Mesendoderm (in vitro differentiated cells): ENCODE measurements at regions not wholly inside any gene's neighbourhood (a gene's known extent, or its start where the extent isn't known, plus 50 kb on each side); places are given as distances from the start of the nearest gene placed in this dataset.
A peak's percentile ranks its signal among the peaks of the same experiment; 100 is the strongest.

Source experiments
- DNase-seq: peaks from one replicate; pipeline ENCODE4 v3.0.0; 2013
- H2AK5ac ChIP-seq: 2 replicates; pipeline ENCODE4 v1.6.1; 2013; ENCODE audit warnings: low read length, inconsistent platforms
- H2BK120ac ChIP-seq: 2 replicates; pipeline ENCODE4 v1.6.1; 2013; ENCODE audit warnings: low read depth, mild to moderate bottlenecking, low read length, moderate library complexity, mixed read lengths
- H2BK15ac ChIP-seq: replicated peaks from 2 replicates; pipeline ENCODE4 v1.6.1; 2013; ENCODE audit warnings: low read depth, mild to moderate bottlenecking, moderate library complexity
- H2BK5ac ChIP-seq: 2 replicates; pipeline ENCODE4 v1.6.1; 2013; ENCODE audit warnings: low read length, inconsistent platforms
- H3K18ac ChIP-seq: 2 replicates; pipeline ENCODE4 v1.6.1; 2013; ENCODE audit warnings: mild to moderate bottlenecking, low read length, mixed read lengths
- H3K23ac ChIP-seq: one replicate; pipeline ENCODE4 v1.6.1; 2013; ENCODE audit warnings: low read length
- H3K27ac ChIP-seq: 2 replicates; pipeline ENCODE4 v1.5.1; 2013; ENCODE audit warnings: low read depth, mild to moderate bottlenecking, inconsistent platforms, low read length, moderate library complexity
- H3K27me3 ChIP-seq: 2 replicates; pipeline ENCODE4 v1.6.1; 2013; ENCODE audit warnings: low read length, control low read depth, mild to moderate bottlenecking, inconsistent platforms; ENCODE audit not compliant: insufficient read depth, poor library complexity
- H3K36me3 ChIP-seq: 2 replicates; pipeline ENCODE4 v1.6.1; 2013; ENCODE audit warnings: low read length, inconsistent platforms; ENCODE audit not compliant: control insufficient read depth, insufficient read depth
- H3K4ac ChIP-seq: one replicate; pipeline ENCODE4 v1.6.1; 2013; ENCODE audit warnings: low read depth, mild to moderate bottlenecking, low read length, moderate library complexity
- H3K4me1 ChIP-seq: 2 replicates; pipeline ENCODE4 v1.6.1; 2013; ENCODE audit warnings: low read depth, low read length, inconsistent platforms; ENCODE audit not compliant: control insufficient read depth
- H3K4me2 ChIP-seq: 2 replicates; pipeline ENCODE4 v1.6.1; 2013; ENCODE audit warnings: low read length
- H3K4me3 ChIP-seq: 2 replicates; pipeline ENCODE4 v1.5.1; 2013; ENCODE audit warnings: mild to moderate bottlenecking, low read length
- H3K56ac ChIP-seq: one replicate; pipeline ENCODE4 v1.6.1; 2013; ENCODE audit warnings: low read length
- H3K79me1 ChIP-seq: 2 replicates; pipeline ENCODE4 v1.6.1; 2013; ENCODE audit warnings: low read length, inconsistent platforms
- H3K79me2 ChIP-seq: 2 replicates; pipeline ENCODE4 v1.6.1; 2013; ENCODE audit warnings: mild to moderate bottlenecking, low read length; ENCODE audit not compliant: control insufficient read depth, insufficient read depth
- H3K9ac ChIP-seq: 2 replicates; pipeline ENCODE4 v1.6.1; 2013; ENCODE audit warnings: low read length, inconsistent platforms
- H4K5ac ChIP-seq: one replicate; pipeline ENCODE4 v1.6.1; 2013; ENCODE audit warnings: low read length
- H4K8ac ChIP-seq: one replicate; pipeline ENCODE4 v1.6.1; 2013; ENCODE audit warnings: low read depth, mild to moderate bottlenecking, control low read depth, low read length, moderate library complexity
- WGBS: extraction: QIAGEN DNeasy Blood & Tissue Kit; methylation state at CpG from one replicate; pipeline ENCODE4 v1.1.7; 2013; ENCODE audit warnings: low lambda C conversion rate, missing lambda C conversion rate; ENCODE audit not compliant: insufficient coverage; ENCODE audit errors: extremely low coverage; 5-methylcytosine and 5-hydroxymethylcytosine counted together

DNA sequence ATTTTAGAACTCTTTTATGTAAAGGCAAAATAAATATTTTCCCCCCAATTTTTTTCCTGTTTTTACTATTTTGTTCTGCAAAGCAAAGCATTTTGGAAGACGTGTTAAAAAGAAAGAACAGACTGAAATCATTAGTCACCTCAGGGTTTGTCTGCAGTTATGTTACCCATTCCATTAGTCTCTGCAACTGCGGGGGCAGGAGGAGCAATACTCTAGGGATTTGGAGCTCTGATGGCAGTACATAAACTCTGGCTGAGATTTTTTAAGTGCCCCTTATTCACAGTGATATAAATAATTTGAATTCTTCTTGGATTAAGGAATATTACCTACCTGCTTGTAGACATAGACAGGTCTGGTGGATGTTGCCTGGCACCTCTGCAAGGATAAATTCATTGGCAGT lies 88.0 kb upstream of the CELF4 start:
- Histone ChIP-seq H3K56ac (no peak overlapping the region), H2BK120ac (no peak overlapping the region), H3K36me3 (no peaks in the 10 kb centered on the region), H2BK5ac (no peak overlapping the region), H3K4me3 (no peak overlapping the region), H2BK15ac (no peak overlapping the region), H3K27ac (no peak overlapping the region), H4K5ac (no peak overlapping the region), H3K4me1 (no peaks in the 10 kb centered on the region), H3K18ac (no peak overlapping the region), H3K4ac (no peak overlapping the region), H3K4me2 (no peak overlapping the region), H2AK5ac (no peak overlapping the region), H3K9ac (no peak overlapping the region), H4K8ac (no peak overlapping the region), H3K79me1 (no peaks in the 10 kb centered on the region), H3K23ac (no peak overlapping the region), H3K27me3 (no peaks in the 10 kb centered on the region), H3K79me2 (no peaks in the 10 kb centered on the region)
- peak; percentile 28 for DNase-seq
- WGBS, result no CpG with 5 or more reads among the region's 2 CpGs

GRCh38 chr18:37649930-37650329 lies 84.3 kb upstream of the CELF4 start:
- Histone ChIP-seq H2BK15ac (no peak overlapping the region), H3K23ac (no peak overlapping the region), H2BK120ac (no peak overlapping the region), H3K4me1 (no peaks in the 10 kb centered on the region), H3K27ac (no peak overlapping the region), H3K56ac (no peak overlapping the region), H3K4me2 (no peak overlapping the region), H4K5ac (no peak overlapping the region), H3K18ac (no peak overlapping the region), H2BK5ac (no peak overlapping the region), H3K36me3 (no peaks in the 10 kb centered on the region), H3K9ac (no peak overlapping the region), H3K79me2 (no peaks in the 10 kb centered on the region), H3K4ac (no peak overlapping the region), H3K27me3 (no peaks in the 10 kb centered on the region), H3K4me3 (no peak overlapping the region), H3K79me1 (no peaks in the 10 kb centered on the region), H4K8ac (no peak overlapping the region), H2AK5ac (no peak overlapping the region)
- no CpG with 5 or more reads among the region's 1 CpG for WGBS
- DNase-seq, result no peak

DNA sequence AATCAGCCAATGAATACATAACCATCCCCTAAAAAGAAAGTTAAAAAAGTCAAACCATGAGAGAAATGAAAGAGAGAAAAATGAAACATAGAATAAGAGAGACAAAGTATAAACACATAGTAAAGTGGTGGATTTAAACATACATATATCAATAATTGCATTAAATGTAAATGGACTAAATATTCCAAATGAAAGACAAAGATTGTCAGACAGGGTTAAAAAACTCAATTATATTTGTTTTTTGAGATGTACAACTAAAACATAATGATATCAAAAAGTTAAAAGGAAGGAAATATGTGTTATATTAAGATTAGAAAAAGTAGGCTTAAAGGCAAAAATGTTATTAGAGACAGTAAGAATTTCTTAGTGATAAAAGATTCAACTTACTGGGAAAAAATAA lies 83.8 kb upstream of the CELF4 start:
- no peak overlapping the region for H3K27ac ChIP-seq
- H2BK5ac ChIP-seq, result no peak overlapping the region
- no peak overlapping the region for H4K5ac ChIP-seq
- H2BK120ac ChIP-seq, result no peak overlapping the region
- no peaks in the 10 kb centered on the region for H3K79me2 ChIP-seq
- no peak overlapping the region for H3K56ac ChIP-seq
- no peaks in the 10 kb centered on the region for H3K36me3 ChIP-seq
- no peak for DNase-seq
- no peak overlapping the region for H3K9ac ChIP-seq
- no peak overlapping the region for H4K8ac ChIP-seq
- H3K4me3 ChIP-seq, result no peak overlapping the region
- no peak overlapping the region for H3K18ac ChIP-seq
- no peaks in the 10 kb centered on the region for H3K79me1 ChIP-seq
- no peak overlapping the region for H3K4me2 ChIP-seq
- no peak overlapping the region for H2BK15ac ChIP-seq
- no peak overlapping the region for H3K23ac ChIP-seq
- no peaks in the 10 kb centered on the region for H3K27me3 ChIP-seq
- H3K4me1 ChIP-seq, result no peaks in the 10 kb centered on the region
- no peak overlapping the region for H3K4ac ChIP-seq
- no peak overlapping the region for H2AK5ac ChIP-seq

DNA sequence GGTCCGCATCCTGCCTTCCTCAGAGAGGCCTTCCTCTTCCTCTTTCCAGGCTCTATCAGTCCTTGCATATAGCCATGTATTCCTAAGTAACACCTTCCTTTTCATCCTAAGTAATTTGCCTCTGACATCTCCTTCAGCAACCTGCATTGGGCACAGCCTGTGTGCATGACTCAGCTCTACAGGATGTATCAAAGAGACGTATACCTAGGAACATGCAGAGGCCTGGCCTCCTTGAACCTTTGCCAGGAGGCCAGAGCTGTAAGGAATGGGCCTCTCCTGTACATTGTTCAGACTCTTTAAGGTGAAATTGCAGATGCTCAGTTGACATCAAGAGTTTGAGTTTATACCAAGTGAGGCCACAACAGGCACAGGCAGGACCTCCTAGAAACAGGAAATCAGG lies 76.0 kb upstream of the CELF4 start:
- Histone ChIP-seq H2BK15ac (no peak overlapping the region), H3K79me1 (no peaks in the 10 kb centered on the region), H2AK5ac (no peak overlapping the region), H3K56ac (no peak overlapping the region), H3K23ac (no peak overlapping the region), H4K8ac (no peak overlapping the region), H3K4me1 (peaks cover 5% of the 10 kb centered on the region), H3K18ac (peak overlapping the region; percentile 22), H3K4me2 (no peak overlapping the region), H3K79me2 (no peaks in the 10 kb centered on the region), H3K4ac (no peak overlapping the region), H2BK120ac (no peak overlapping the region), H3K27me3 (no peaks in the 10 kb centered on the region), H2BK5ac (no peak overlapping the region), H3K36me3 (no peaks in the 10 kb centered on the region), H4K5ac (no peak overlapping the region), H3K9ac (no peak overlapping the region), H3K4me3 (no peak overlapping the region), H3K27ac (no peak overlapping the region)
- no peak for DNase-seq
- no CpG with 5 or more reads among the region's 2 CpGs for WGBS

- Histone ChIP-seq H3K79me1 (no peaks in the 10 kb centered on the region), H4K5ac (no peak overlapping the region), H3K9ac (no peak overlapping the region), H3K27me3 (no peaks in the 10 kb centered on the region), H3K27ac (no peak overlapping the region), H3K18ac (no peak overlapping the region), H4K8ac (no peak overlapping the region), H3K36me3 (no peaks in the 10 kb centered on the region), H2AK5ac (no peak overlapping the region), H2BK5ac (no peak overlapping the region), H3K4me2 (no peak overlapping the region), H3K4me3 (no peak overlapping the region), H3K4me1 (peaks cover 5% of the 10 kb centered on the region), H3K4ac (no peak overlapping the region), H3K23ac (no peak overlapping the region), H2BK120ac (no peak overlapping the region), H3K56ac (no peak overlapping the region), H3K79me2 (no peaks in the 10 kb centered on the region), H2BK15ac (no peak overlapping the region)
- DNase-seq, result peak; percentile 19
Measured at GRCh38 chr18:37640504-37640903, 74.9 kb upstream of the CELF4 start.

- no peak overlapping the region for H2AK5ac ChIP-seq
- H3K18ac ChIP-seq, result no peak overlapping the region
- no peak overlapping the region for H3K4me3 ChIP-seq
- H3K27me3 ChIP-seq, result no peaks in the 10 kb centered on the region
- H3K27ac ChIP-seq, result no peak overlapping the region
- H3K4me1 ChIP-seq, result peaks cover 5% of the 10 kb centered on the region
- H3K79me1 ChIP-seq, result no peaks in the 10 kb centered on the region
- peak; percentile 21 for DNase-seq
- no peak overlapping the region for H3K9ac ChIP-seq
- no peak overlapping the region for H2BK15ac ChIP-seq
- WGBS, result no CpG with 5 or more reads among the region's 3 CpGs
- no peak overlapping the region for H4K8ac ChIP-seq
- no peaks in the 10 kb centered on the region for H3K36me3 ChIP-seq
- no peak overlapping the region for H4K5ac ChIP-seq
- H3K23ac ChIP-seq, result no peak overlapping the region
- no peak overlapping the region for H2BK120ac ChIP-seq
- no peak overlapping the region for H2BK5ac ChIP-seq
- no peak overlapping the region for H3K4me2 ChIP-seq
- H3K4ac ChIP-seq, result no peak overlapping the region
- H3K56ac ChIP-seq, result no peak overlapping the region
- H3K79me2 ChIP-seq, result no peaks in the 10 kb centered on the region
Measured at GRCh38 chr18:37639846-37640245, 74.2 kb upstream of the CELF4 start.
